Stimulated activated memory B cell treated with anti-CD40 and anti-IgM and Interleukin-4, amounts not matched to agents 10 μg/mL and 1 μg/mL and 100 μg/mL, for 72 hours (primary cell): ENCODE measurements at regions not wholly inside any gene's neighbourhood (a gene's known extent, or its start where the extent isn't known, plus 50 kb on each side); places are given as distances from the start of the nearest gene placed in this dataset.

Experiments used
- ATAC-seq: fragments of 150-1000 bp; cut with Tn5 transposase; 2 replicates; pipeline ENCODE4 v1.10.0; 2021
- H3K27ac Mint-ChIP-seq: one replicate; pipeline ENCODE4 v1.8.0; 2022; ENCODE audit warnings: mild to moderate bottlenecking, mixed read lengths
- H3K27me3 Mint-ChIP-seq: one replicate; pipeline ENCODE4 v1.8.0; 2022; ENCODE audit warnings: mixed read lengths
- H3K36me3 Mint-ChIP-seq: one replicate; pipeline ENCODE4 v1.8.0; 2022; ENCODE audit warnings: mixed read lengths
- H3K4me1 Mint-ChIP-seq: one replicate; pipeline ENCODE4 v1.8.0; 2022; ENCODE audit warnings: mixed read lengths
- H3K4me3 Mint-ChIP-seq: one replicate; pipeline ENCODE4 v1.8.0; 2022; ENCODE audit warnings: mild to moderate bottlenecking, moderate library complexity, mixed read lengths
- H3K9me3 Mint-ChIP-seq: one replicate; pipeline ENCODE4 v1.8.0; 2022; ENCODE audit warnings: mixed read lengths

- H3K36me3 Mint-ChIP-seq: no peaks in the 10 kb centered on the region
- no peaks in the 10 kb centered on the region for H3K4me1 Mint-ChIP-seq
- no peak overlapping the region for H3K4me3 Mint-ChIP-seq
- H3K27ac Mint-ChIP-seq: no peak overlapping the region
- no peak for ATAC-seq
- H3K27me3 Mint-ChIP-seq: no peaks in the 10 kb centered on the region
- H3K9me3 Mint-ChIP-seq: peaks cover 3% of the 10 kb centered on the region
These were observed 532.3 kb upstream of the SUCLG2 start for GRCh38 chr3:68186733-68187132.

GRCh38 chr3:68176600-68176999, 522.2 kb upstream of the SUCLG2 start:
- Mint-ChIP-seq H3K4me1 (no peaks in the 10 kb centered on the region), H3K9me3 (peaks cover 20% of the 10 kb centered on the region), H3K27ac (no peak overlapping the region), H3K4me3 (no peak overlapping the region), H3K27me3 (no peaks in the 10 kb centered on the region), H3K36me3 (no peaks in the 10 kb centered on the region)
- ATAC-seq: no peak

- Mint-ChIP-seq H3K9me3 (peaks cover 27% of the 10 kb centered on the region), H3K36me3 (no peaks in the 10 kb centered on the region), H3K4me3 (no peak overlapping the region), H3K27me3 (no peaks in the 10 kb centered on the region), H3K4me1 (no peaks in the 10 kb centered on the region), H3K27ac (no peak overlapping the region)
- ATAC-seq: no peak
These were observed 518.7 kb upstream of the SUCLG2 start for GRCh38 chr3:68173012-68173634.

- ATAC-seq: no peak
- Mint-ChIP-seq H3K4me3 (no peak overlapping the region), H3K27ac (no peak overlapping the region), H3K9me3 (peaks cover 27% of the 10 kb centered on the region), H3K27me3 (no peaks in the 10 kb centered on the region), H3K4me1 (no peaks in the 10 kb centered on the region), H3K36me3 (no peaks in the 10 kb centered on the region)
These were observed 517.6 kb upstream of the SUCLG2 start for GRCh38 chr3:68172039-68172438.

GRCh38 chr3:68163968-68164367, 509.6 kb upstream of the SUCLG2 start:
- no peak for ATAC-seq
- Mint-ChIP-seq H3K27me3 (no peaks in the 10 kb centered on the region), H3K4me1 (no peaks in the 10 kb centered on the region), H3K9me3 (no peaks in the 10 kb centered on the region), H3K27ac (no peak overlapping the region), H3K36me3 (no peaks in the 10 kb centered on the region), H3K4me3 (no peak overlapping the region)

- Mint-ChIP-seq H3K9me3 (no peaks in the 10 kb centered on the region), H3K4me3 (no peak overlapping the region), H3K4me1 (no peaks in the 10 kb centered on the region), H3K36me3 (no peaks in the 10 kb centered on the region), H3K27me3 (no peaks in the 10 kb centered on the region), H3K27ac (no peak overlapping the region)
- no peak for ATAC-seq
These were observed 508.6 kb upstream of the SUCLG2 start for GRCh38 chr3:68163062-68163461.

GRCh38 chr3:68162644-68163043, 508.2 kb upstream of the SUCLG2 start:
- no peak for ATAC-seq
- no peaks in the 10 kb centered on the region for H3K9me3 Mint-ChIP-seq

GRCh38 chr3:68151359-68151758, 496.9 kb upstream of the SUCLG2 start:
- Mint-ChIP-seq H3K4me3 (no peak overlapping the region), H3K4me1 (no peaks in the 10 kb centered on the region), H3K27me3 (no peaks in the 10 kb centered on the region), H3K36me3 (no peaks in the 10 kb centered on the region), H3K27ac (no peak overlapping the region), H3K9me3 (no peaks in the 10 kb centered on the region)
- ATAC-seq: no peak

More at GRCh38 chr3:68162644-68163043, 508.2 kb upstream of the SUCLG2 start:
- Mint-ChIP-seq H3K4me3 (no peak overlapping the region), H3K4me1 (no peaks in the 10 kb centered on the region), H3K27ac (no peak overlapping the region), H3K36me3 (no peaks in the 10 kb centered on the region), H3K27me3 (no peaks in the 10 kb centered on the region)

- ATAC-seq: no peak
- H3K27ac Mint-ChIP-seq: no peak overlapping the region
- H3K36me3 Mint-ChIP-seq: no peaks in the 10 kb centered on the region
- H3K27me3 Mint-ChIP-seq: no peaks in the 10 kb centered on the region
- no peaks in the 10 kb centered on the region for H3K9me3 Mint-ChIP-seq
- no peaks in the 10 kb centered on the region for H3K4me1 Mint-ChIP-seq
- no peak overlapping the region for H3K4me3 Mint-ChIP-seq
These were observed 494.0 kb upstream of the SUCLG2 start for GRCh38 chr3:68148447-68148846.

- no peaks in the 10 kb centered on the region for H3K9me3 Mint-ChIP-seq
- H3K27me3 Mint-ChIP-seq: no peaks in the 10 kb centered on the region
- H3K36me3 Mint-ChIP-seq: no peaks in the 10 kb centered on the region
These were observed 488.0 kb upstream of the SUCLG2 start for GRCh38 chr3:68142441-68142840.

GRCh38 chr3:68139897-68140296, 485.5 kb upstream of the SUCLG2 start:
- H3K27ac Mint-ChIP-seq: no peak overlapping the region
- no peaks in the 10 kb centered on the region for H3K4me1 Mint-ChIP-seq
- no peaks in the 10 kb centered on the region for H3K36me3 Mint-ChIP-seq
- H3K9me3 Mint-ChIP-seq: no peaks in the 10 kb centered on the region
- H3K27me3 Mint-ChIP-seq: no peaks in the 10 kb centered on the region
- H3K4me3 Mint-ChIP-seq: no peak overlapping the region
- ATAC-seq: no peak

More at GRCh38 chr3:68142441-68142840, 488.0 kb upstream of the SUCLG2 start:
- no peak for ATAC-seq
- Mint-ChIP-seq H3K4me1 (no peaks in the 10 kb centered on the region), H3K4me3 (no peak overlapping the region), H3K27ac (no peak overlapping the region)

GRCh38 chr3:68136411-68136810, 482.0 kb upstream of the SUCLG2 start:
- ATAC-seq: no peak
- no peaks in the 10 kb centered on the region for H3K4me1 Mint-ChIP-seq
- H3K36me3 Mint-ChIP-seq: no peaks in the 10 kb centered on the region
- H3K9me3 Mint-ChIP-seq: peaks cover 2% of the 10 kb centered on the region
- no peak overlapping the region for H3K27ac Mint-ChIP-seq
- no peaks in the 10 kb centered on the region for H3K27me3 Mint-ChIP-seq
- no peak overlapping the region for H3K4me3 Mint-ChIP-seq

- H3K27me3 Mint-ChIP-seq: no peaks in the 10 kb centered on the region
- H3K9me3 Mint-ChIP-seq: peaks cover 6% of the 10 kb centered on the region
- H3K36me3 Mint-ChIP-seq: no peaks in the 10 kb centered on the region
- ATAC-seq: no peak
- H3K4me1 Mint-ChIP-seq: no peaks in the 10 kb centered on the region
- H3K4me3 Mint-ChIP-seq: no peak overlapping the region
- no peak overlapping the region for H3K27ac Mint-ChIP-seq
These were observed 480.7 kb upstream of the SUCLG2 start for GRCh38 chr3:68135067-68135466.

GRCh38 chr3:68129065-68129464, 474.7 kb upstream of the SUCLG2 start:
- Mint-ChIP-seq H3K36me3 (no peaks in the 10 kb centered on the region), H3K9me3 (peaks cover 12% of the 10 kb centered on the region), H3K27me3 (no peaks in the 10 kb centered on the region), H3K4me1 (no peaks in the 10 kb centered on the region), H3K4me3 (no peak overlapping the region), H3K27ac (no peak overlapping the region)
- ATAC-seq: no peak

GRCh38 chr3:68123231-68123630, 468.8 kb upstream of the SUCLG2 start:
- Mint-ChIP-seq H3K4me3 (no peak overlapping the region), H3K4me1 (no peaks in the 10 kb centered on the region), H3K9me3 (peaks cover 10% of the 10 kb centered on the region), H3K36me3 (no peaks in the 10 kb centered on the region), H3K27me3 (no peaks in the 10 kb centered on the region), H3K27ac (no peak overlapping the region)
- ATAC-seq: no peak

- peaks cover 3% of the 10 kb centered on the region for H3K9me3 Mint-ChIP-seq
- no peaks in the 10 kb centered on the region for H3K4me1 Mint-ChIP-seq
- ATAC-seq: no peak
These were observed 466.9 kb upstream of the SUCLG2 start for GRCh38 chr3:68121287-68121686.

GRCh38 chr3:68116580-68116979, 462.2 kb upstream of the SUCLG2 start:
- ATAC-seq: no peak
- Mint-ChIP-seq H3K27me3 (no peaks in the 10 kb centered on the region), H3K4me3 (no peak overlapping the region), H3K9me3 (peaks cover 7% of the 10 kb centered on the region), H3K27ac (no peak overlapping the region), H3K4me1 (no peaks in the 10 kb centered on the region), H3K36me3 (no peaks in the 10 kb centered on the region)

More at GRCh38 chr3:68121287-68121686, 466.9 kb upstream of the SUCLG2 start:
- no peak overlapping the region for H3K4me3 Mint-ChIP-seq
- no peak overlapping the region for H3K27ac Mint-ChIP-seq
- H3K36me3 Mint-ChIP-seq: no peaks in the 10 kb centered on the region
- H3K27me3 Mint-ChIP-seq: no peaks in the 10 kb centered on the region
